NCI-H2081 (cell line): ENCODE measurements at regions not wholly inside any gene's neighbourhood (a gene's known extent, or its start where the extent isn't known, plus 50 kb on each side); places are given as distances from the start of the nearest gene placed in this dataset.

Experiments used
- DNase-seq, 2 experiments: peaks; one replicate each; lab custom pipeline; 2025; lab: John Stamatoyannopoulos, UW

DNA sequence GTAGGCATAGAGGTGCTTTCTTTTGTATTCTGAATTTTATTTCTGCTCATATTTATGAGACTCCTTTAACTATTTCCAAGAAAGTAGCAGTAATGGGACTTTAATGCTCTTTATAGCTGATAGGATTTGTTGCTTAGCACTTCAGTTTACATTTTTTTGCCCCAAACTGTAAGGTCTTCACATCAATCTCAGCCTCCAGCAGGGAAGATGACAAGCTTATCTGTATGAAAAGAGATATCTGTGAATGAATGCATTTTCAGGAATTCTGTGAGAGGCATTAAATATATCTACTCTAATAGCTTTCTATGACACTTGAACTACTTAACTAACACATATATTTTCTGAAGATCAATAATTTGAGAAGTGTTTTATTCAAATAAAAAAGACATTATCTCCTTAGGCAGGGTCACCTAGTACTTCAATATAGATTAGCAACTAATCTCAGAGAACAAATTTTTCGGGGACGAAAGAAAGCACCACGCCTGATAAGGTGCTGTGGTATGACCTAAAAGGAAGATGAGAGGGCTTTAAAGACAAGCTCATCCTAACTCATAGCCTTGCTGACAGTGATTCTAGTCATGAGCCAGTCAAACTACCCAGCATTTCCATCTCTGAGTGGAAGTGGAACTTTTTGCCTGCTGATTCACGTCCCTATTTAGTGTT, 766.1 kb upstream of the CNTNAP5 start:
- DNase-seq = no peak

DNA sequence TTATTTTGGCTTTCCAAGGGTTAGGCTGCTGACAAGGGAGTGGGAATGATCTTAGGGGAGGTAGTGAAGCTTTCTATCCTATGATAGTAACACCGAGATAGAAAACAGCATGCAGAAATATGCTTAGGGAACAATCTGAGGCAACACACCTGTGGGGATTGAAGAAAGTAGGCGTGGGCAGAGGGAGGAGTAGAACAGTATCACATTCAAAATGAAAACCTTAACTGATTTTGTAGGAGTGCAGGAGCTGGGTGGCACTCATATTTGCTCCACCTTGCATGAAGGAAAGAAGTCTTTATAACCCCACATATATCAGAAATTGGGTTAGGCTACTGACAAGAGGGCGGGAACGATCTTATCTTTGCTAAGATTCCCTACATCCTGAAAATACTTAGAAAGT, 762.2 kb upstream of the CNTNAP5 start:
- no peak for DNase-seq

DNA sequence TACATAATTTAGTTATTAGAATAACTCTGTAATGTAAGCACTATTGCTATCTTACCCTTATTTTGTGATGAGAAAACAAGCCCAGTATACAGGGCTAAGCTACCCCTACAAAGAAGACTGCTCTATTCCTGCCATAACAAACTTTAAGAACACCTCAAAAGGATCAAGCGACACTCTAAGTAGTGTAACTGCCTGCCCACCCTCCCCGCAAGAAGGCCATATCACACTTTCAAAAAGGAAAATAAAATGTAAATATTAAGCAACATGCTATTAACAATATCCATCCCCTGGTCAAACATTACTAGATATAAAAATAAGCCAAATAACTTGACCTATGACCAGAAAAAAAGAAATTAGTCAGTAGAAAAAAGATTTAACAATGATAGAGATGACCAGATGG, 741.7 kb upstream of the CNTNAP5 start:
- DNase-seq = no peak

DNA sequence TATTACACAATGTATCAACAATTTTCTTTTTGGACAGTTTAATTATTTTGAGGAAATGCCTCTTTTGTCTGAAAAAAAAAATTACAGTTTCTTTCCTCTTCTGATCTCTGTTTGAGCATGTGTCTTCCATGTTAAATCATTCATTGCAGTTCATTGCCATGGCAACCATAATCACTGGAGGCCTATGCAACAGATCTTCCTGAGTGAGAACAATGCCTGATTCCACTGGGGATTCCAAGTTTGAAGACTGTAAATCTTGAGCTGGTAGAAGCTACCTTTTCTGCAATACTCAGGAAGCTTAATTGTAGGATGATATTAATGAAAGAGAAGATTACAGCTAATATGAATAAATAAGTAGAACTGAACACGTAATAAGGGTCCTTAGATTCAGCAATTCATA, 721.4 kb upstream of the CNTNAP5 start:
- DNase-seq = no peak
